CD4-positive, alpha-beta T cell (primary cell): ENCODE measurements at regions not wholly inside any gene's neighbourhood (a gene's known extent, or its start where the extent isn't known, plus 50 kb on each side); places are given as distances from the start of the nearest gene placed in this dataset.

Experiments used
- ATAC-seq: fragments of 200-7000 bp; cut with Tn5 transposase; one replicate; pipeline ENCODE4 v1.10.0; 2022; ENCODE audit warnings: mild to moderate bottlenecking; ENCODE audit not compliant: poor library complexity
- CTCF ChIA-PET: fragments of 350-600 bp; sonication (Branson Sonifier 250); formaldehyde crosslinking; loops from one replicate; lab custom pipeline; 2021; ENCODE audit warnings: antibody characterized with exemption, inconsistent platforms; lab: Charles Lee
- POLR2A ChIA-PET: fragments of 350-600 bp; sonication (Branson Sonifier 250); formaldehyde crosslinking; loops from one replicate; lab custom pipeline; 2021; ENCODE audit warnings: antibody characterized with exemption, inconsistent platforms; lab: Charles Lee
- DNase-seq, 14 experiments: peaks; one replicate each; pipeline ENCODE4 v3.0.0-alpha.2; 2013 to 2020; ENCODE audit warnings: mixed read lengths in 2 of 14
- H3K27ac ChIP-seq, 2 donors: one replicate each; pipeline versions ENCODE4 v1.5.1 to v1.7.0; 2013; ENCODE audit warnings: low read length in 2 of 2, low read depth in 1 of 2, mild to moderate bottlenecking in 1 of 2
- H3K27me3 ChIP-seq, 2 experiments: 1 replicate in 1 of 2; 2 replicates in 1 of 2; pipeline versions ENCODE4 v1.6.1 to v1.7.0; 2013; ENCODE audit warnings: low read length in 2 of 2, control low read depth in 1 of 2, mild to moderate bottlenecking in 1 of 2, moderate library complexity in 1 of 2; ENCODE audit not compliant: insufficient read depth in 2 of 2, control insufficient read depth in 1 of 2
- H3K36me3 ChIP-seq: one replicate; pipeline ENCODE4 v1.6.1; 2013; ENCODE audit warnings: low read length, control low read depth; ENCODE audit not compliant: insufficient read depth
- H3K4me1 ChIP-seq: one replicate; pipeline ENCODE4 v1.6.1; 2013; ENCODE audit warnings: low read length, control low read depth; ENCODE audit not compliant: insufficient read depth
- H3K4me3 ChIP-seq: one replicate; pipeline ENCODE4 v1.5.1; 2013; ENCODE audit warnings: mild to moderate bottlenecking, low read length, moderate library complexity
- H3K9me3 ChIP-seq, 2 experiments: 1 replicate in 1 of 2; 2 replicates in 1 of 2; pipeline versions ENCODE4 v1.6.1 to v1.7.0; 2013; ENCODE audit warnings: low read length in 2 of 2, mild to moderate bottlenecking in 2 of 2, control low read depth in 1 of 2, moderate library complexity in 1 of 2; ENCODE audit not compliant: control insufficient read depth in 1 of 2, insufficient read depth in 1 of 2
- H3K27ac Mint-ChIP-seq: one replicate; pipeline ENCODE4 v1.8.0; 2020; ENCODE audit warnings: mixed read lengths
- H3K27me3 Mint-ChIP-seq: one replicate; pipeline ENCODE4 v1.8.0; 2021; ENCODE audit warnings: mixed read lengths
- H3K36me3 Mint-ChIP-seq: one replicate; pipeline ENCODE4 v1.8.0; 2021; ENCODE audit warnings: low read depth, mixed read lengths
- H3K4me1 Mint-ChIP-seq: one replicate; pipeline ENCODE4 v1.8.0; 2021; ENCODE audit warnings: low read depth, mixed read lengths
- H3K4me3 Mint-ChIP-seq: one replicate; pipeline ENCODE4 v1.8.0; 2020; ENCODE audit warnings: mild to moderate bottlenecking, mixed read lengths
- H3K9me3 Mint-ChIP-seq: one replicate; pipeline ENCODE4 v1.8.0; 2020; ENCODE audit warnings: mixed read lengths
- CTCF ChIP-seq: fragments of 200-600 bp; IDR thresholded peaks from one replicate; pipeline ENCODE4 v1.8.0; 2022; ENCODE audit warnings: antibody characterized with exemption, mild to moderate bottlenecking
- intact Hi-C, 2 experiments: fragments of 100-400 bp; cut with DNase I in 1 of 2; cut with micrococcal nuclease in 1 of 2; formaldehyde crosslinking; loops; one replicate each; pipeline versions ENCODE4 v1.15.1 to v1.9.0; 2023 to 2025; cut with DNase I, micrococcal nuclease

- CTCF ChIA-PET = no interaction called here
- DNase-seq = peak in 3 of 14 experiments; percentile 13 to 57 (median 53)
- H3K27me3 Mint-ChIP-seq = no peaks in the 10 kb centered on the region
- peaks cover 13% of the 10 kb centered on the region for H3K4me1 Mint-ChIP-seq
- no peaks in the 10 kb centered on the region for H3K36me3 ChIP-seq
- H3K27me3 ChIP-seq = no peaks in the 10 kb centered on the region
- H3K4me3 ChIP-seq = no peak overlapping the region
- no peak overlapping the region for H3K27ac ChIP-seq
- POLR2A ChIA-PET = no interaction called here
- intact Hi-C loops = no loop called here
- no peaks in the 10 kb centered on the region for H3K36me3 Mint-ChIP-seq
- H3K9me3 Mint-ChIP-seq = no peaks in the 10 kb centered on the region
- TF ChIP-seq CTCF = no peak
- H3K27ac Mint-ChIP-seq = no peak overlapping the region
- no peak for ATAC-seq
- H3K9me3 ChIP-seq = no peaks in the 10 kb centered on the region
- peaks cover 8% of the 10 kb centered on the region for H3K4me1 ChIP-seq
- H3K4me3 Mint-ChIP-seq = no peak overlapping the region
Observed at GRCh38 chr10:78981257-78981969, 87.4 kb upstream of the ZMIZ1 start.

- ChIA-PET CTCF (no interaction called here), POLR2A (no interaction called here)
- peaks cover 13% of the 10 kb centered on the region for H3K4me1 Mint-ChIP-seq
- H3K27ac Mint-ChIP-seq = no peak overlapping the region
- no peak for TF ChIP-seq CTCF
- intact Hi-C loops = no loop called here
- no peak overlapping the region for H3K4me3 Mint-ChIP-seq
- no peak overlapping the region for H3K27ac ChIP-seq
- H3K4me3 ChIP-seq = no peak overlapping the region
- H3K27me3 ChIP-seq = no peaks in the 10 kb centered on the region
- H3K36me3 Mint-ChIP-seq = no peaks in the 10 kb centered on the region
- H3K4me1 ChIP-seq = peaks cover 8% of the 10 kb centered on the region
- ATAC-seq = no peak
- H3K36me3 ChIP-seq = no peaks in the 10 kb centered on the region
- H3K9me3 Mint-ChIP-seq = no peaks in the 10 kb centered on the region
- no peaks in the 10 kb centered on the region for H3K27me3 Mint-ChIP-seq
- H3K9me3 ChIP-seq = no peaks in the 10 kb centered on the region
- DNase-seq = no peak
Observed at GRCh38 chr10:78981970-78982281, 86.8 kb upstream of the ZMIZ1 start.

GRCh38 chr10:78982726-78983125 lies 86.0 kb upstream of the ZMIZ1 start:
- H3K4me1 ChIP-seq = peaks cover 8% of the 10 kb centered on the region
- Mint-ChIP-seq H3K27ac (no peak overlapping the region), H3K4me3 (no peak overlapping the region), H3K4me1 (peaks cover 13% of the 10 kb centered on the region), H3K9me3 (no peaks in the 10 kb centered on the region), H3K27me3 (no peaks in the 10 kb centered on the region), H3K36me3 (no peaks in the 10 kb centered on the region)
- H3K4me3 ChIP-seq = no peak overlapping the region
- no peak overlapping the region for H3K27ac ChIP-seq
- POLR2A ChIA-PET = no interaction called here
- no peaks in the 10 kb centered on the region for H3K36me3 ChIP-seq
- CTCF ChIA-PET = no interaction called here
- intact Hi-C loops = no loop called here
- H3K9me3 ChIP-seq = no peaks in the 10 kb centered on the region
- H3K27me3 ChIP-seq = no peaks in the 10 kb centered on the region
- ATAC-seq = no peak
- no peak for DNase-seq
- no peak for TF ChIP-seq CTCF
